ENCODE measurements at regions not wholly inside any gene's neighbourhood (a gene's known extent, or its start where the extent isn't known, plus 50 kb on each side); places are given as distances from the start of the nearest gene placed in this dataset.

DNA sequence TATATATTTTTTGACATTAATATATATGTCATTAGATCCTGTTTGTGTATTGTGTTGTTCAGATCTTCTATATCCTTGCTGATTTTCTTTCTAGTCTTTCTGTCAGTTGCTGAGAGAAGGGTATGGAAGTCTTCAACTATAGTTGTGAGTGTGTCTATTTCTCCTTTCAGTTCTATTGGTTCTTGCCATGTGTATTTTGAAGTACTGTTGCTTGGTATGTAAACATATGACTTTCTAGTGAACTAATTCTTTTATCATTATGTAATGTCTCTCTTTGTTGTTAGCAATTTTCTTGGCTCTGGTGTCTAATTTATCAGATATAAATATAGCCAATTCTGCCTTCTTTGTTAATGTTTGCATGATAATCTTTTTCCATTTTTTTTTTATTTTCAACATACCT is 84.3 kb upstream of the CAST start:
- no peaks in the 10 kb centered on the region for H4K20me1 ChIP-seq (ENCODE audit: insufficient read depth)
- H3K4me1 ChIP-seq (replicated peaks; ENCODE audit: insufficient read depth): peaks cover 6% of the 10 kb centered on the region; the same call in 1 of the 2 replicates
- H3F3A ChIP-seq (ENCODE audit: insufficient read depth, low read depth): peaks cover 7% of the 10 kb centered on the region; the same call in 1 of the 2 replicates
- TF ChIP-seq EZH2 (IDR thresholded peaks at IDR 0.05; ENCODE audit: low read depth): no peak
- TF ChIP-seq, protein P1, sequence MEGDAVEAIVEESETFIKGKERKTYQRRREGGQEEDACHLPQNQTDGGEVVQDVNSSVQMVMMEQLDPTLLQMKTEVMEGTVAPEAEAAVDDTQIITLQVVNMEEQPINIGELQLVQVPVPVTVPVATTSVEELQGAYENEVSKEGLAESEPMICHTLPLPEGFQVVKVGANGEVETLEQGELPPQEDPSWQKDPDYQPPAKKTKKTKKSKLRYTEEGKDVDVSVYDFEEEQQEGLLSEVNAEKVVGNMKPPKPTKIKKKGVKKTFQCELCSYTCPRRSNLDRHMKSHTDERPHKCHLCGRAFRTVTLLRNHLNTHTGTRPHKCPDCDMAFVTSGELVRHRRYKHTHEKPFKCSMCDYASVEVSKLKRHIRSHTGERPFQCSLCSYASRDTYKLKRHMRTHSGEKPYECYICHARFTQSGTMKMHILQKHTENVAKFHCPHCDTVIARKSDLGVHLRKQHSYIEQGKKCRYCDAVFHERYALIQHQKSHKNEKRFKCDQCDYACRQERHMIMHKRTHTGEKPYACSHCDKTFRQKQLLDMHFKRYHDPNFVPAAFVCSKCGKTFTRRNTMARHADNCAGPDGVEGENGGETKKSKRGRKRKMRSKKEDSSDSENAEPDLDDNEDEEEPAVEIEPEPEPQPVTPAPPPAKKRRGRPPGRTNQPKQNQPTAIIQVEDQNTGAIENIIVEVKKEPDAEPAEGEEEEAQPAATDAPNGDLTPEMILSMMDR (conservative IDR thresholded peaks at IDR 0.05): no peak
- CTCF ChIA-PET: no interaction called here
- H3K36me3 ChIP-seq (ENCODE audit: low read depth): no peaks in the 10 kb centered on the region
- POLR2A ChIA-PET (ENCODE audit: unreplicated experiment): no interaction called here
- no peaks in the 10 kb centered on the region for H3K79me2 ChIP-seq (ENCODE audit: low read depth)
- no peaks in the 10 kb centered on the region for H3K9me2 ChIP-seq (ENCODE audit: insufficient read depth)
- H3K4me3 ChIP-seq: no peak overlapping the region
- H3K4me2 ChIP-seq: no peak overlapping the region
- intact Hi-C loops (cut with micrococcal nuclease; ENCODE audit: unreplicated experiment): no loop called here
- H3K27me3 ChIP-seq (ENCODE audit: insufficient read depth, low read depth): no peaks in the 10 kb centered on the region
- H3K9me3 ChIP-seq (ENCODE audit: insufficient read depth, low read depth): 0 out of 2 replicates have a peak, but pooled peaks cover 2% of the 10 kb centered on the region
- H3K27ac ChIP-seq: no peak overlapping the region
- no TSS peak for BruUV-seq (replicated peaks)
- no peak for DNase-seq
- H2AFZ ChIP-seq: no peak overlapping the region

DNA sequence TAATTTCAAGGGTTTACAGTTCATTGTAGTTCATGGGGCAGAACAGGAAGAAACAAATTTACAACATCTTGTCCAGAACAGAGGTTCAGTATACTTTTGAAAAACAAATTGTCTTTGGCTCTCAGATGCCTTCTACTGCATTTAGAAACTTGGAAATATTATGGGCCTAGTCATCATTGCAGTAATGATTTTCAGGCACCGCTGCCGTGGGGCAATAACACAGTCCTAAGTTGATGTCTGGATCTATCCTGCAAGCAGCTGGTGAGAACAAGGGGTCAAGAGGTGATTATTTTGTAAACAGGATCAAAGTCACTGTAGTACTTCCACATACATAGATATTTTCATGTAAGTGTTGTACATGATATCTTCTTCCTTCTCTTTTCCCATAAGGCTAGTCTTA is 82.5 kb upstream of the CAST start:
- TF ChIP-seq, protein P1 (conservative IDR thresholded peaks at IDR 0.05): no peak
- no peak for TF ChIP-seq EZH2 (IDR thresholded peaks at IDR 0.05; ENCODE audit: low read depth)
- no peaks in the 10 kb centered on the region for H3K79me2 ChIP-seq (ENCODE audit: low read depth)
- DNase-seq: no peak
- no peak overlapping the region for H2AFZ ChIP-seq
- no peaks in the 10 kb centered on the region for H3F3A ChIP-seq (ENCODE audit: insufficient read depth, low read depth)
- ChIA-PET POLR2A (ENCODE audit: unreplicated experiment) (no interaction called here), CTCF (no interaction called here)
- H3K4me3 ChIP-seq: no peak overlapping the region
- H3K9me3 ChIP-seq (ENCODE audit: insufficient read depth, low read depth): no peaks in the 10 kb centered on the region
- H3K9me2 ChIP-seq (ENCODE audit: insufficient read depth): no peaks in the 10 kb centered on the region
- H3K27ac ChIP-seq: no peak overlapping the region
- H3K36me3 ChIP-seq (ENCODE audit: low read depth): no peaks in the 10 kb centered on the region
- H3K4me2 ChIP-seq: no peak overlapping the region
- BruUV-seq (replicated peaks): no TSS peak
- H4K20me1 ChIP-seq (ENCODE audit: insufficient read depth): no peaks in the 10 kb centered on the region
- no peaks in the 10 kb centered on the region for H3K4me1 ChIP-seq (replicated peaks; ENCODE audit: insufficient read depth)
- intact Hi-C loops (cut with micrococcal nuclease; ENCODE audit: unreplicated experiment): no loop called here
- H3K27me3 ChIP-seq (ENCODE audit: insufficient read depth, low read depth): no peaks in the 10 kb centered on the region

DNA sequence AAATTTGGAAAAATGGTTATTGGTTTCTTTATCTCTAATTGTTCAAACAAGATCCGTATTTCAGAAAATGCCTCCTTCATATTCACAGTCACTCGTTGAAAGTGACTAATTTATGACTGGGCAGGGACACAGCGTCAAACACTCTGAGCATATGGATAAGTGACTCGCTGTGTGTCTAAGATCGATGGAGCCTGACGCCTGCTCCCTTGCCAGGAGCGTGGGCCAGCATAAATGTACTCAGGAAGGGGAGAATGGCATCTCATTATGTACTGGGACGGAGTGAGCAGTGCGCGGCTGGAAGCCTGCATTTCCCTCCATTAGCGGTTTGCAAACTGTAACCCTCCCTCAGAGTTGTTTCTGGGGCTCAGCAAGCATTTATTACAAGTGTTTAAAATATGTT is 79.8 kb upstream of the CAST start:
- intact Hi-C loops (cut with micrococcal nuclease; ENCODE audit: unreplicated experiment): no loop called here
- Histone ChIP-seq H3K27me3 (ENCODE audit: insufficient read depth, low read depth) (no peaks in the 10 kb centered on the region), H3K36me3 (ENCODE audit: low read depth) (no peaks in the 10 kb centered on the region), H3K9me2 (ENCODE audit: insufficient read depth) (no peaks in the 10 kb centered on the region), H3K4me1 (replicated peaks; ENCODE audit: insufficient read depth) (no peaks in the 10 kb centered on the region), H3K27ac (no peak overlapping the region), H3K9me3 (ENCODE audit: insufficient read depth, low read depth) (no peaks in the 10 kb centered on the region), H2AFZ (no peak overlapping the region), H3K79me2 (ENCODE audit: low read depth) (no peaks in the 10 kb centered on the region), H4K20me1 (ENCODE audit: insufficient read depth) (no peaks in the 10 kb centered on the region), H3F3A (ENCODE audit: insufficient read depth, low read depth) (no peaks in the 10 kb centered on the region), H3K4me2 (no peak overlapping the region), H3K4me3 (no peak overlapping the region)
- no TSS peak for BruUV-seq (replicated peaks)
- POLR2A ChIA-PET (ENCODE audit: unreplicated experiment): no interaction called here
- DNase-seq: no peak
- CTCF ChIA-PET: no interaction called here
- TF ChIP-seq EZH2 (IDR thresholded peaks at IDR 0.05; ENCODE audit: low read depth): no peak
- TF ChIP-seq, protein P1 (conservative IDR thresholded peaks at IDR 0.05): no peak

All from PC-9 (cell line).